ENCODE measurements at regions not wholly inside any gene's neighbourhood (a gene's known extent, or its start where the extent isn't known, plus 50 kb on each side); places are given as distances from the start of the nearest gene placed in this dataset.

- Histone ChIP-seq H3K9ac (ENCODE audit: low read depth, low read length, poor library complexity, severe bottlenecking) (no peak overlapping the region), H3K9me2 (replicated peaks; ENCODE audit: low read depth, low read length) (no peaks in the 10 kb centered on the region), H3K36me3 (ENCODE audit: insufficient read depth, low read length) (no peaks in the 10 kb centered on the region), H3K4me3 (ENCODE audit: low read length, poor library complexity, severe bottlenecking) (no peak overlapping the region), H3F3A (ENCODE audit: low read depth) (no peaks in the 10 kb centered on the region), H4K20me1 (ENCODE audit: insufficient read depth, low read length, poor library complexity, severe bottlenecking) (no peaks in the 10 kb centered on the region), H3K79me2 (ENCODE audit: insufficient read depth, low read length) (no peaks in the 10 kb centered on the region), H2AFZ (ENCODE audit: low read length) (no peak overlapping the region), H3K4me2 (ENCODE audit: low read depth, low read length, poor library complexity, severe bottlenecking) (no peak overlapping the region), H3K9me3 (ENCODE audit: insufficient read depth, low read depth, low read length) (no peaks in the 10 kb centered on the region), H3K27me3 (ENCODE audit: insufficient read depth, low read length, poor library complexity, severe bottlenecking) (no peaks in the 10 kb centered on the region), H3K4me1 (ENCODE audit: insufficient read depth, low read length, poor library complexity, severe bottlenecking) (no peaks in the 10 kb centered on the region)
- TF ChIP-seq CTCF (conservative IDR thresholded peaks at IDR 0.05; ENCODE audit: low read length) (no peak), EZH2phosphoT487 (IDR thresholded peaks at IDR 0.05; ENCODE audit: borderline replicate concordance) (no peak)
Observed at GRCh38 chr1:209506101-209506500, 77.4 kb upstream of the CAMK1G start.

GRCh38 chr1:209509039-209509438 is 74.5 kb upstream of the CAMK1G start:
- Histone ChIP-seq H3K4me3 (ENCODE audit: low read length, poor library complexity, severe bottlenecking) (no peak overlapping the region), H2AFZ (ENCODE audit: low read length) (no peak overlapping the region), H3K4me2 (ENCODE audit: low read depth, low read length, poor library complexity, severe bottlenecking) (no peak overlapping the region), H3K9me3 (ENCODE audit: insufficient read depth, low read depth, low read length) (no peaks in the 10 kb centered on the region), H3K27me3 (ENCODE audit: insufficient read depth, low read length, poor library complexity, severe bottlenecking) (no peaks in the 10 kb centered on the region), H3F3A (ENCODE audit: low read depth) (no peaks in the 10 kb centered on the region), H3K9me2 (replicated peaks; ENCODE audit: low read depth, low read length) (no peaks in the 10 kb centered on the region), H3K79me2 (ENCODE audit: insufficient read depth, low read length) (no peaks in the 10 kb centered on the region), H3K36me3 (ENCODE audit: insufficient read depth, low read length) (no peaks in the 10 kb centered on the region), H3K9ac (ENCODE audit: low read depth, low read length, poor library complexity, severe bottlenecking) (no peak overlapping the region), H3K4me1 (ENCODE audit: insufficient read depth, low read length, poor library complexity, severe bottlenecking) (no peaks in the 10 kb centered on the region), H4K20me1 (ENCODE audit: insufficient read depth, low read length, poor library complexity, severe bottlenecking) (no peaks in the 10 kb centered on the region)
- TF ChIP-seq CTCF (conservative IDR thresholded peaks at IDR 0.05; ENCODE audit: low read length) (no peak), EZH2phosphoT487 (IDR thresholded peaks at IDR 0.05; ENCODE audit: borderline replicate concordance) (no peak)

- no peak overlapping the region for H3K4me3 ChIP-seq (ENCODE audit: low read length, poor library complexity, severe bottlenecking)
- H3K9me2 ChIP-seq (replicated peaks; ENCODE audit: low read depth, low read length) = no peaks in the 10 kb centered on the region
- no peak for TF ChIP-seq CTCF (conservative IDR thresholded peaks at IDR 0.05; ENCODE audit: low read length)
- no peak for TF ChIP-seq EZH2phosphoT487 (IDR thresholded peaks at IDR 0.05; ENCODE audit: borderline replicate concordance)
- H3K79me2 ChIP-seq (ENCODE audit: insufficient read depth, low read length) = no peaks in the 10 kb centered on the region
- no peaks in the 10 kb centered on the region for H3F3A ChIP-seq (ENCODE audit: low read depth)
- no peaks in the 10 kb centered on the region for H4K20me1 ChIP-seq (ENCODE audit: insufficient read depth, low read length, poor library complexity, severe bottlenecking)
- H3K9me3 ChIP-seq (ENCODE audit: insufficient read depth, low read depth, low read length) = no peaks in the 10 kb centered on the region
- no peaks in the 10 kb centered on the region for H3K36me3 ChIP-seq (ENCODE audit: insufficient read depth, low read length)
- no peak overlapping the region for H2AFZ ChIP-seq (ENCODE audit: low read length)
- H3K4me1 ChIP-seq (ENCODE audit: insufficient read depth, low read length, poor library complexity, severe bottlenecking) = no peaks in the 10 kb centered on the region
- no peak overlapping the region for H3K4me2 ChIP-seq (ENCODE audit: low read depth, low read length, poor library complexity, severe bottlenecking)
- H3K9ac ChIP-seq (ENCODE audit: low read depth, low read length, poor library complexity, severe bottlenecking) = no peak overlapping the region
- H3K27me3 ChIP-seq (ENCODE audit: insufficient read depth, low read length, poor library complexity, severe bottlenecking) = no peaks in the 10 kb centered on the region
Observed at GRCh38 chr1:209510063-209510462, 73.5 kb upstream of the CAMK1G start.

All from Loucy (cell line).